ENCODE measurements at regions not wholly inside any gene's neighbourhood (a gene's known extent, or its start where the extent isn't known, plus 50 kb on each side); places are given as distances from the start of the nearest gene placed in this dataset.

GRCh38 chr12:13390918-13391317 lies 194.4 kb downstream of the EMP1 start:
- Histone ChIP-seq H3K4me3 (replicated peaks in 1 of 3; ENCODE audit: insufficient read depth in 1 of 3, low read depth in 2 of 3, low read length in 3 of 3) (no peak overlapping the region), H3K36me3 (replicated peaks in 1 of 2; ENCODE audit: control insufficient read depth in 1 of 2, insufficient read depth in 2 of 2, low read length in 2 of 2) (no peaks in the 10 kb centered on the region), H4K20me1 (ENCODE audit: insufficient read depth, low read length) (no peaks in the 10 kb centered on the region), H3K9ac (ENCODE audit: insufficient read depth, low read depth, low read length) (no peak overlapping the region), H3K27me3 (ENCODE audit: control insufficient read depth in 1 of 2, insufficient read depth in 2 of 2, low read length in 2 of 2) (no peaks in the 10 kb centered on the region), H3K4me2 (ENCODE audit: low read depth, low read length) (no peak overlapping the region), H3K79me2 (ENCODE audit: insufficient read depth, low read length) (no peaks in the 10 kb centered on the region), H3K9me3 (ENCODE audit: low read length) (no peaks in the 10 kb centered on the region), H3K4me1 (ENCODE audit: insufficient read depth, low read length) (no peaks in the 10 kb centered on the region), H3K27ac (ENCODE audit: extremely low read length, insufficient read depth, low read length) (no peak overlapping the region), H2AFZ (ENCODE audit: low read length) (no peak overlapping the region)
- FAIRE-seq, result no peak
- 68% methylated on average over 7 of the region's 7 CpGs for WGBS (ENCODE audit: low lambda C conversion rate)
- TF ChIP-seq TRIM22 (IDR thresholded peaks at IDR 0.05) (no peak), FOXJ3 (CRISPR knock-in tag; IDR thresholded peaks at IDR 0.05; ENCODE audit: borderline replicate concordance) (no peak), ZEB1 (IDR thresholded peaks at IDR 0.05; ENCODE audit: insufficient replicate concordance, low read depth) (no peak), NFATC3 (CRISPR knock-in tag; IDR thresholded peaks at IDR 0.05) (no peak), ZNF503 (CRISPR knock-in tag; IDR thresholded peaks at IDR 0.05) (no peak), POLR2AphosphoS5 (IDR thresholded peaks at IDR 0.05; ENCODE audit: low read depth, low read length) (no peak), ZNF660 (CRISPR knock-in tag; IDR thresholded peaks at IDR 0.05; ENCODE audit: borderline replicate concordance, low read depth) (no peak), ZNF674 (CRISPR knock-in tag; IDR thresholded peaks at IDR 0.05; ENCODE audit: low read depth) (no peak), MYC (CRISPR knock-in tag; IDR thresholded peaks at IDR 0.05; ENCODE audit: borderline replicate concordance) (no peak), ZSCAN20 (CRISPR knock-in tag; IDR thresholded peaks at IDR 0.05; ENCODE audit: borderline replicate concordance) (no peak), GLI4 (CRISPR knock-in tag; IDR thresholded peaks at IDR 0.05; ENCODE audit: borderline replicate concordance) (no peak), RBFOX2 (IDR thresholded peaks at IDR 0.05; ENCODE audit: low read depth, low read length) (no peak)
- ChIA-PET CTCF (ENCODE audit: low intra/inter-chr PET ratio, low total read pairs) (no interaction called here), POLR2A (no interaction called here)
- intact Hi-C loops (cut with micrococcal nuclease; ENCODE audit: unreplicated experiment), result no loop called here
- DNase-seq (ENCODE audit: low spot score), result no peak
- in situ Hi-C loops (cut with HindIII; ENCODE audit: extremely low pct_ligation_motif_present, low pct_unique_long_range_greater_than_20kb), result no loop called here
- BruUV-seq (replicated peaks), result no TSS peak
- no peak for ATAC-seq

Data from HepG2 (cell line).